K562 (cell line): ENCODE measurements at regions not wholly inside any gene's neighbourhood (a gene's known extent, or its start where the extent isn't known, plus 50 kb on each side); places are given as distances from the start of the nearest gene placed in this dataset.

Source experiments
- ATAC-seq: fragments of 200-7000 bp; cut with Tn5 transposase; 3 replicates; pipeline ENCODE4 v1.9.1; 2020; ENCODE audit warnings: moderate library complexity
- BruUV-seq: library from RNA; stranded (reverse); fragments of 400-500 nt; replicated peaks from 2 replicates; lab custom pipeline; 2021; lab: Mats Ljungman, UMichigan
- CTCF ChIA-PET: fragments of 300-600 bp; formaldehyde crosslinking; extraction: SDS; loops from one replicate; lab custom pipeline; 2021; ENCODE audit warnings: low intra/inter-chr PET ratio; lab: Yijun Ruan, JAX
- POLR2A ChIA-PET: fragments of 300-600, 350-650 bp; sonication (Branson Sonifier 250); formaldehyde crosslinking; extraction: SDS; loops from one replicate; lab custom pipeline; 2021; ENCODE audit warnings: antibody characterized with exemption, inconsistent platforms; lab: Yijun Ruan, JAX
- DNase-seq, 4 experiments: peaks; one replicate each; pipeline versions ENCODE4 v3.0.0 to v3.0.0-alpha.2; 2011 to 2018; ENCODE audit warnings: low spot score in 3 of 4, mixed read lengths in 3 of 4; ENCODE audit errors: extremely low read depth in 1 of 4
- FAIRE-seq: peaks from 2 replicates; lab custom pipeline; 2011; peaks lifted over from hg19 to GRCh38; lab: Jason Lieb, UNC
- H2AFZ ChIP-seq: 2 replicates; pipeline ENCODE4 v1.6.0; 2011; ENCODE audit warnings: low read depth, low read length, control low read depth, inconsistent platforms
- H3K27ac ChIP-seq: fragments of 200-600 bp; 3 replicates; pipeline ENCODE4 v1.8.0; 2011; ENCODE audit warnings: low read depth, mild to moderate bottlenecking, control low read depth, inconsistent platforms, low read length, moderate library complexity, mixed read lengths; ENCODE audit errors: extremely low read depth
- H3K27me3 ChIP-seq, 2 experiments: fragments of 300-600 bp in 1 of 2; 2 replicates in 1 of 2; 3 replicates in 1 of 2; pipeline versions ENCODE4 v1.6.0 to v1.8.0; 2011; ENCODE audit warnings: inconsistent platforms in 2 of 2, low read length in 2 of 2, mild to moderate bottlenecking in 1 of 2, mixed read lengths in 1 of 2, moderate library complexity in 1 of 2; ENCODE audit not compliant: control insufficient read depth in 2 of 2, insufficient read depth in 2 of 2
- H3K36me3 ChIP-seq: fragments of 300-600 bp; 3 replicates; pipeline ENCODE4 v1.8.0; 2011; ENCODE audit warnings: mild to moderate bottlenecking, low read length, inconsistent platforms; ENCODE audit not compliant: control insufficient read depth, insufficient read depth
- H3K4me1 ChIP-seq, 2 experiments: fragments of 200-600 bp in 1 of 2; replicated peaks in 1 of 2; 2 replicates in 1 of 2; 3 replicates in 1 of 2; pipeline versions ENCODE4 v1.5.1 to v1.8.0; 2011; ENCODE audit warnings: inconsistent platforms in 2 of 2, low read length in 2 of 2, mild to moderate bottlenecking in 1 of 2, mixed read lengths in 1 of 2, moderate library complexity in 1 of 2; ENCODE audit not compliant: control insufficient read depth in 2 of 2, insufficient read depth in 2 of 2
- H3K4me2 ChIP-seq: 2 replicates; pipeline ENCODE4 v1.6.1; 2011; ENCODE audit warnings: low read length, control low read depth, inconsistent platforms, mixed read lengths; ENCODE audit not compliant: insufficient read depth
- H3K4me3 ChIP-seq: fragments of 200-600 bp; sonication (generic), shearing (Covaris generic); 2 replicates; pipeline ENCODE4 v1.5.1; 2016; ENCODE audit warnings: control low read depth, inconsistent platforms
- H3K79me2 ChIP-seq: fragments of 200-600 bp; 3 replicates; pipeline ENCODE4 v1.8.0; 2011; ENCODE audit warnings: low read length, inconsistent platforms; ENCODE audit not compliant: control insufficient read depth, insufficient read depth
- H3K9ac ChIP-seq, 2 experiments: 2 replicates each; pipeline versions ENCODE4 v1.6.0 to v1.6.1; 2011; ENCODE audit warnings: low read depth in 2 of 2, low read length in 2 of 2, control low read depth in 1 of 2, inconsistent platforms in 1 of 2, mild to moderate bottlenecking in 1 of 2, mixed read lengths in 1 of 2; ENCODE audit not compliant: insufficient read depth in 1 of 2
- H3K9me1 ChIP-seq: one replicate; pipeline ENCODE4 v1.6.0; 2011; ENCODE audit warnings: inconsistent platforms, mild to moderate bottlenecking, low read length, moderate library complexity; ENCODE audit not compliant: control insufficient read depth, insufficient read depth
- H3K9me3 ChIP-seq: replicated peaks from 2 replicates; pipeline ENCODE4 v1.5.1; 2011; ENCODE audit warnings: low read depth, low read length, inconsistent platforms; ENCODE audit not compliant: control insufficient read depth, insufficient read depth
- H4K20me1 ChIP-seq: replicated peaks from 2 replicates; pipeline ENCODE4 v1.6.1; 2011; ENCODE audit warnings: low read length, inconsistent platforms, mixed read lengths; ENCODE audit not compliant: control insufficient read depth, insufficient read depth
- CCNT2 ChIP-seq: IDR thresholded peaks from 2 replicates; pipeline ENCODE4 v1.6.1; 2011; ENCODE audit warnings: borderline replicate concordance, low read depth, mild to moderate bottlenecking, moderate library complexity, mixed read lengths, low read length; ENCODE audit not compliant: insufficient read length; ENCODE audit errors: extremely low read depth
- HNRNPL ChIP-seq: fragments of 200-400 bp; formaldehyde crosslinking; IDR thresholded peaks from 2 replicates; pipeline ENCODE4 v1.6.1; 2017; ENCODE audit warnings: low read depth, mild to moderate bottlenecking, low read length
- KDM5B ChIP-seq: fragments of 200-600 bp; sonication (generic); IDR thresholded peaks from 2 replicates; pipeline ENCODE4 v1.6.1; 2012; ENCODE audit warnings: low read depth, mild to moderate bottlenecking, moderate library complexity, low read length, control low read depth, inconsistent platforms; ENCODE audit not compliant: insufficient replicate concordance
- KLF13 ChIP-seq: fragments of 450-650 bp; IDR thresholded peaks from 2 replicates; pipeline ENCODE4 v1.6.1; 2016; ENCODE audit warnings: missing genetic modification characterization, low read depth, mild to moderate bottlenecking, missing compliant biosample characterization, moderate library complexity, borderline replicate concordance
- KLF16 ChIP-seq: IDR thresholded peaks from 2 replicates; pipeline ENCODE4 v1.6.1; 2016; ENCODE audit warnings: antibody characterized with exemption
- NCOA6 ChIP-seq: fragments of 450-650 bp; IDR thresholded peaks from 2 replicates; pipeline ENCODE4 v1.6.1; 2017; ENCODE audit warnings: mild to moderate bottlenecking
- POU5F1 ChIP-seq: fragments of 150-350 bp; IDR thresholded peaks from 2 replicates; pipeline ENCODE4 v1.6.1; 2014; ENCODE audit warnings: borderline replicate concordance, low read length, low read depth, mild to moderate bottlenecking; ENCODE audit not compliant: partially characterized antibody
- PURB ChIP-seq: sonication (generic); formaldehyde crosslinking; IDR thresholded peaks from 2 replicates; pipeline ENCODE4 v1.9.0; 2021; ENCODE audit warnings: low read depth, mild to moderate bottlenecking, missing genetic modification reagents
- ZNF695 ChIP-seq: fragments of 450-650 bp; formaldehyde crosslinking; IDR thresholded peaks from 2 replicates; pipeline ENCODE4 v1.4.0; 2020; ENCODE audit warnings: mild to moderate bottlenecking, moderate library complexity
- ZNF785 ChIP-seq: fragments of 250-450 bp; sonication (Bioruptor Pico); IDR thresholded peaks from 2 replicates; pipeline ENCODE4 v1.4.0; 2020; ENCODE audit warnings: mild to moderate bottlenecking
- WGBS: fragments of 100-300 bp; shearing (Covaris generic); methylation state at CpG from one replicate; pipeline ENCODE4 v1.1.6; 2016; ENCODE audit warnings: low coverage, mixed read lengths; ENCODE audit not compliant: insufficient coverage; ENCODE audit errors: missing lambda C conversion rate; 5-methylcytosine and 5-hydroxymethylcytosine counted together
- in situ Hi-C: fragments of 300-500 bp; cut with MboI; formaldehyde crosslinking; loops from 4 replicates; pipeline ENCODE4 v1.15.0; 2018; ENCODE audit warnings: inconsistent platforms, mixed read lengths
- intact Hi-C: fragments of 100-400 bp; cut with micrococcal nuclease; formaldehyde crosslinking; loops from 2 replicates; pipeline ENCODE4 v1.14.2; 2022
- TF ChIP-seq, protein P1 (sequence below): sonication (generic); formaldehyde crosslinking; IDR thresholded peaks from 2 replicates; pipeline ENCODE4 v1.8.1; 2023; ENCODE audit warnings: mild to moderate bottlenecking, missing genetic modification reagents
- TF ChIP-seq, protein P2 (sequence below): fragments of 450-650 bp; IDR thresholded peaks from 2 replicates; pipeline ENCODE4 v1.6.1; 2016; ENCODE audit warnings: mild to moderate bottlenecking
- TF ChIP-seq, protein P3 (sequence below): sonication (generic); IDR thresholded peaks from 2 replicates; pipeline ENCODE4 v1.6.1; 2016
- TF ChIP-seq, protein P4 (sequence below): sonication (generic); formaldehyde crosslinking; IDR thresholded peaks from 2 replicates; pipeline ENCODE4 v1.8.1; 2023; ENCODE audit warnings: mild to moderate bottlenecking, missing genetic modification reagents

DNA sequence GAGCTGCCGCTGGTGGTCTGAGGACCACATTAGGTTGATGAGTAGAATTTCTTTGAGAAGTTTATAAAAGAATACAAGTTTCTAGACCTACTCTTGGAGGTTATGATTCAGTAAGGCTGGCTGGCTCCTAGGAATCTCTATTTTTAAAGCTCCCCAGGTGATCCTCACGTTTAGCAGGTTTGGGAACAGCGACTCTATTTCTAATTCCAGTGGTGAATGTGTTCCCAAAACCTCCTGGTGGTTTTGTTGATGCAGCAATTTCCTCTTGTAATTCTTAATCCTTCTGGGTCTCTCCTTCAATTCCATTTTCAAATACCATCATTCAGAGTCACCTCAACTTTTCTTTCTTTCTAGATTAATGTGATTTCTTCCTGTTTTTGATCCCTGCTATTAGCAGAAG, 215.9 kb upstream of the RFX3 start:
- no peaks in the 10 kb centered on the region for H4K20me1 ChIP-seq
- no peak overlapping the region for H3K9ac ChIP-seq
- H3K79me2 ChIP-seq, result no peaks in the 10 kb centered on the region
- no peaks in the 10 kb centered on the region for H3K27me3 ChIP-seq
- no peaks in the 10 kb centered on the region for H3K4me1 ChIP-seq
- FAIRE-seq, result no peak
- intact Hi-C loops (no loop called here), in situ Hi-C loops (loop anchor here (25.0 kb wide), 1 partner anchor 621 kb away; no protein-coding TSS in a partner anchor)
- no peak overlapping the region for H3K4me2 ChIP-seq
- DNase-seq, result no peak
- no peaks in the 10 kb centered on the region for H3K9me3 ChIP-seq
- H3K4me3 ChIP-seq, result no peak overlapping the region
- no TSS peak for BruUV-seq
- ATAC-seq, result no peak
- POLR2A ChIA-PET, result no interaction called here
- CTCF ChIA-PET, result no interaction called here
- H3K36me3 ChIP-seq, result no peaks in the 10 kb centered on the region
- no peaks in the 10 kb centered on the region for H3K9me1 ChIP-seq
- H3K27ac ChIP-seq, result no peak overlapping the region
- H2AFZ ChIP-seq, result no peak overlapping the region
- 0% methylated on average over 3 of the region's 3 CpGs for WGBS
- no peak for TF ChIP-seq KLF16
- no peak for TF ChIP-seq PURB (CRISPR knock-in tag)
- TF ChIP-seq HNRNPL, result no peak
- TF ChIP-seq NCOA6, result no peak
- TF ChIP-seq, protein P1, sequence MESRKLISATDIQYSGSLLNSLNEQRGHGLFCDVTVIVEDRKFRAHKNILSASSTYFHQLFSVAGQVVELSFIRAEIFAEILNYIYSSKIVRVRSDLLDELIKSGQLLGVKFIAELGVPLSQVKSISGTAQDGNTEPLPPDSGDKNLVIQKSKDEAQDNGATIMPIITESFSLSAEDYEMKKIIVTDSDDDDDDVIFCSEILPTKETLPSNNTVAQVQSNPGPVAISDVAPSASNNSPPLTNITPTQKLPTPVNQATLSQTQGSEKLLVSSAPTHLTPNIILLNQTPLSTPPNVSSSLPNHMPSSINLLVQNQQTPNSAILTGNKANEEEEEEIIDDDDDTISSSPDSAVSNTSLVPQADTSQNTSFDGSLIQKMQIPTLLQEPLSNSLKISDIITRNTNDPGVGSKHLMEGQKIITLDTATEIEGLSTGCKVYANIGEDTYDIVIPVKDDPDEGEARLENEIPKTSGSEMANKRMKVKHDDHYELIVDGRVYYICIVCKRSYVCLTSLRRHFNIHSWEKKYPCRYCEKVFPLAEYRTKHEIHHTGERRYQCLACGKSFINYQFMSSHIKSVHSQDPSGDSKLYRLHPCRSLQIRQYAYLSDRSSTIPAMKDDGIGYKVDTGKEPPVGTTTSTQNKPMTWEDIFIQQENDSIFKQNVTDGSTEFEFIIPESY, result no peak
- no peak for TF ChIP-seq KDM5B
- TF ChIP-seq POU5F1, result no peak
- TF ChIP-seq, protein P2, sequence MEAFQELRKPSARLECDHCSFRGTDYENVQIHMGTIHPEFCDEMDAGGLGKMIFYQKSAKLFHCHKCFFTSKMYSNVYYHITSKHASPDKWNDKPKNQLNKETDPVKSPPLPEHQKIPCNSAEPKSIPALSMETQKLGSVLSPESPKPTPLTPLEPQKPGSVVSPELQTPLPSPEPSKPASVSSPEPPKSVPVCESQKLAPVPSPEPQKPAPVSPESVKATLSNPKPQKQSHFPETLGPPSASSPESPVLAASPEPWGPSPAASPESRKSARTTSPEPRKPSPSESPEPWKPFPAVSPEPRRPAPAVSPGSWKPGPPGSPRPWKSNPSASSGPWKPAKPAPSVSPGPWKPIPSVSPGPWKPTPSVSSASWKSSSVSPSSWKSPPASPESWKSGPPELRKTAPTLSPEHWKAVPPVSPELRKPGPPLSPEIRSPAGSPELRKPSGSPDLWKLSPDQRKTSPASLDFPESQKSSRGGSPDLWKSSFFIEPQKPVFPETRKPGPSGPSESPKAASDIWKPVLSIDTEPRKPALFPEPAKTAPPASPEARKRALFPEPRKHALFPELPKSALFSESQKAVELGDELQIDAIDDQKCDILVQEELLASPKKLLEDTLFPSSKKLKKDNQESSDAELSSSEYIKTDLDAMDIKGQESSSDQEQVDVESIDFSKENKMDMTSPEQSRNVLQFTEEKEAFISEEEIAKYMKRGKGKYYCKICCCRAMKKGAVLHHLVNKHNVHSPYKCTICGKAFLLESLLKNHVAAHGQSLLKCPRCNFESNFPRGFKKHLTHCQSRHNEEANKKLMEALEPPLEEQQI, result no peak
- TF ChIP-seq, protein P3, sequence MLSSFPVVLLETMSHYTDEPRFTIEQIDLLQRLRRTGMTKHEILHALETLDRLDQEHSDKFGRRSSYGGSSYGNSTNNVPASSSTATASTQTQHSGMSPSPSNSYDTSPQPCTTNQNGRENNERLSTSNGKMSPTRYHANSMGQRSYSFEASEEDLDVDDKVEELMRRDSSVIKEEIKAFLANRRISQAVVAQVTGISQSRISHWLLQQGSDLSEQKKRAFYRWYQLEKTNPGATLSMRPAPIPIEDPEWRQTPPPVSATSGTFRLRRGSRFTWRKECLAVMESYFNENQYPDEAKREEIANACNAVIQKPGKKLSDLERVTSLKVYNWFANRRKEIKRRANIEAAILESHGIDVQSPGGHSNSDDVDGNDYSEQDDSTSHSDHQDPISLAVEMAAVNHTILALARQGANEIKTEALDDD, result no peak
- TF ChIP-seq KLF13 (tag), result no peak
- no peak for TF ChIP-seq ZNF785
- no peak for TF ChIP-seq ZNF695
- TF ChIP-seq, protein P4, sequence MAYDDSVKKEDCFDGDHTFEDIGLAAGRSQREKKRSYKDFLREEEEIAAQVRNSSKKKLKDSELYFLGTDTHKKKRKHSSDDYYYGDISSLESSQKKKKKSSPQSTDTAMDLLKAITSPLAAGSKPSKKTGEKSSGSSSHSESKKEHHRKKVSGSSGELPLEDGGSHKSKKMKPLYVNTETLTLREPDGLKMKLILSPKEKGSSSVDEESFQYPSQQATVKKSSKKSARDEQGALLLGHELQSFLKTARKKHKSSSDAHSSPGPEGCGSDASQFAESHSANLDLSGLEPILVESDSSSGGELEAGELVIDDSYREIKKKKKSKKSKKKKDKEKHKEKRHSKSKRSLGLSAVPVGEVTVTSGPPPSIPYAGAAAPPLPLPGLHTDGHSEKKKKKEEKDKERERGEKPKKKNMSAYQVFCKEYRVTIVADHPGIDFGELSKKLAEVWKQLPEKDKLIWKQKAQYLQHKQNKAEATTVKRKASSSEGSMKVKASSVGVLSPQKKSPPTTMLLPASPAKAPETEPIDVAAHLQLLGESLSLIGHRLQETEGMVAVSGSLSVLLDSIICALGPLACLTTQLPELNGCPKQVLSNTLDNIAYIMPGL (CRISPR knock-in tag), result no peak
- TF ChIP-seq CCNT2, result no peak
